H1 (cell line): ENCODE measurements at regions not wholly inside any gene's neighbourhood (a gene's known extent, or its start where the extent isn't known, plus 50 kb on each side); places are given as distances from the start of the nearest gene placed in this dataset.

Source experiments
- CBX5 ChIP-seq: fragments of 300-800, 300-1000 bp; sonication (generic); IDR thresholded peaks from 2 replicates; pipeline ENCODE4 v1.7.1; 2016; ENCODE audit warnings: antibody characterized with exemption, low read length, low read depth
- EP300 ChIP-seq, 2 experiments: IDR thresholded peaks; 1 replicate in 1 of 2; 2 replicates in 1 of 2; pipeline ENCODE4 v1.6.1; 2011 to 2012; ENCODE audit warnings: low read depth in 2 of 2, low read length in 2 of 2, mild to moderate bottlenecking in 2 of 2, borderline replicate concordance in 1 of 2, inconsistent platforms in 1 of 2, moderate library complexity in 1 of 2
- GTF2F1 ChIP-seq: IDR thresholded peaks from 2 replicates; pipeline ENCODE4 v1.6.1; 2012; ENCODE audit warnings: low read depth, low read length, improper control_type of control experiment, borderline replicate concordance
- KDM1A ChIP-seq: fragments of 200-600, 300-600 bp; sonication (generic); IDR thresholded peaks from 2 replicates; pipeline ENCODE4 v1.7.1; 2016; ENCODE audit warnings: mild to moderate bottlenecking, low read length, borderline replicate concordance
- PHF8 ChIP-seq: fragments of 200-600 bp; sonication (generic); conservative IDR thresholded peaks from 2 replicates; pipeline ENCODE4 v1.7.1; 2012; ENCODE audit warnings: low read depth, mild to moderate bottlenecking, inconsistent platforms, low read length, moderate library complexity
- RAD21 ChIP-seq, 2 experiments: IDR thresholded peaks in 1 of 2; conservative IDR thresholded peaks in 1 of 2; 2 replicates each; pipeline ENCODE4 v1.6.1; 2011; ENCODE audit warnings: low read depth in 2 of 2, low read length in 2 of 2, improper control_type of control experiment in 1 of 2, inconsistent platforms in 1 of 2, mild to moderate bottlenecking in 1 of 2, moderate library complexity in 1 of 2
- SP4 ChIP-seq: IDR thresholded peaks from 2 replicates; pipeline ENCODE4 v1.6.1; 2012; ENCODE audit warnings: low read length, inconsistent platforms
- SUZ12 ChIP-seq: fragments of 200-600 bp; sonication (generic); IDR thresholded peaks from 2 replicates; pipeline ENCODE4 v1.6.1; 2012; ENCODE audit warnings: mild to moderate bottlenecking, inconsistent platforms, low read length, moderate library complexity, mixed read lengths
- TAF7 ChIP-seq: optimal IDR thresholded peaks from 2 replicates; pipeline ENCODE3; 2011; ENCODE audit warnings: low read depth, mild to moderate bottlenecking, inconsistent platforms, low read length, moderate library complexity, borderline replicate concordance
- TF ChIP-seq, protein P1 (sequence below): fragments of 300-600 bp; sonication (generic); IDR thresholded peaks from 2 replicates; pipeline ENCODE4 v1.7.1; 2012; ENCODE audit warnings: low read length, moderate library complexity, mild to moderate bottlenecking, inconsistent platforms; ENCODE audit not compliant: insufficient replicate concordance

DNA sequence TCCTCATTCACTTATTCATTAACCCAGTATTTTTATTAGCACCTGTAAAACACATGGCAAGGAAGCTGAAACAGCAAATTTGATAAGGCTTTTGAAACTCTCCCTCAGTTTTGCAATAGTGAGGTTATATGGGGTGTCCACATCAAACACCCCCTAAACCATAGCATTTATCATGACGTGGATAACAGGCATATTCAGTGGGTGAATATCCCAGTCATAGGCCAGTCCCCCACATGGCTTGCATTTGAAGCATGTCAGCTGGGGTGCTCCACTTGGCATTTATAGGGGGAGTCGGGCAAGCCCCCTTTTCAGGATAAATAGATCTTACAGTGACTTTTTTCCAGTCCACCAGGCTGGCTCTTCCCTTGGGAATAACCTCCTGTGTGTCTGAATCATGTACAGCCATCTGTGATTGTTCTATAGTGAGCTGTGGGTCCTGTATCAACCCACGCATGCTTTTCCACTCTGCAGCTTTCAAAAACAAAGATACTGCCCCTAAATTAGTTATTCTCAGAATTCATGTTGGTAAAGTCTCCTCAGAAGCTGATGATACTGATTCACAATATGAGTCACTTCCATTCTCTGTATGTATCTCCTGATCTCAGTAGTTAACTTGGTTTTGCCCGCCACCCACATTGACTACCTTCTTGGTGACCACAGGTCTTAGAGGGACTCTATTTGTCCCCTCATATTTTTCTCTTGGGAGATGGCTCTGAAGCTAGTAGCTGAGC lies 84.4 kb upstream of the SPIN1 start (continued):
- TF ChIP-seq, protein P1, sequence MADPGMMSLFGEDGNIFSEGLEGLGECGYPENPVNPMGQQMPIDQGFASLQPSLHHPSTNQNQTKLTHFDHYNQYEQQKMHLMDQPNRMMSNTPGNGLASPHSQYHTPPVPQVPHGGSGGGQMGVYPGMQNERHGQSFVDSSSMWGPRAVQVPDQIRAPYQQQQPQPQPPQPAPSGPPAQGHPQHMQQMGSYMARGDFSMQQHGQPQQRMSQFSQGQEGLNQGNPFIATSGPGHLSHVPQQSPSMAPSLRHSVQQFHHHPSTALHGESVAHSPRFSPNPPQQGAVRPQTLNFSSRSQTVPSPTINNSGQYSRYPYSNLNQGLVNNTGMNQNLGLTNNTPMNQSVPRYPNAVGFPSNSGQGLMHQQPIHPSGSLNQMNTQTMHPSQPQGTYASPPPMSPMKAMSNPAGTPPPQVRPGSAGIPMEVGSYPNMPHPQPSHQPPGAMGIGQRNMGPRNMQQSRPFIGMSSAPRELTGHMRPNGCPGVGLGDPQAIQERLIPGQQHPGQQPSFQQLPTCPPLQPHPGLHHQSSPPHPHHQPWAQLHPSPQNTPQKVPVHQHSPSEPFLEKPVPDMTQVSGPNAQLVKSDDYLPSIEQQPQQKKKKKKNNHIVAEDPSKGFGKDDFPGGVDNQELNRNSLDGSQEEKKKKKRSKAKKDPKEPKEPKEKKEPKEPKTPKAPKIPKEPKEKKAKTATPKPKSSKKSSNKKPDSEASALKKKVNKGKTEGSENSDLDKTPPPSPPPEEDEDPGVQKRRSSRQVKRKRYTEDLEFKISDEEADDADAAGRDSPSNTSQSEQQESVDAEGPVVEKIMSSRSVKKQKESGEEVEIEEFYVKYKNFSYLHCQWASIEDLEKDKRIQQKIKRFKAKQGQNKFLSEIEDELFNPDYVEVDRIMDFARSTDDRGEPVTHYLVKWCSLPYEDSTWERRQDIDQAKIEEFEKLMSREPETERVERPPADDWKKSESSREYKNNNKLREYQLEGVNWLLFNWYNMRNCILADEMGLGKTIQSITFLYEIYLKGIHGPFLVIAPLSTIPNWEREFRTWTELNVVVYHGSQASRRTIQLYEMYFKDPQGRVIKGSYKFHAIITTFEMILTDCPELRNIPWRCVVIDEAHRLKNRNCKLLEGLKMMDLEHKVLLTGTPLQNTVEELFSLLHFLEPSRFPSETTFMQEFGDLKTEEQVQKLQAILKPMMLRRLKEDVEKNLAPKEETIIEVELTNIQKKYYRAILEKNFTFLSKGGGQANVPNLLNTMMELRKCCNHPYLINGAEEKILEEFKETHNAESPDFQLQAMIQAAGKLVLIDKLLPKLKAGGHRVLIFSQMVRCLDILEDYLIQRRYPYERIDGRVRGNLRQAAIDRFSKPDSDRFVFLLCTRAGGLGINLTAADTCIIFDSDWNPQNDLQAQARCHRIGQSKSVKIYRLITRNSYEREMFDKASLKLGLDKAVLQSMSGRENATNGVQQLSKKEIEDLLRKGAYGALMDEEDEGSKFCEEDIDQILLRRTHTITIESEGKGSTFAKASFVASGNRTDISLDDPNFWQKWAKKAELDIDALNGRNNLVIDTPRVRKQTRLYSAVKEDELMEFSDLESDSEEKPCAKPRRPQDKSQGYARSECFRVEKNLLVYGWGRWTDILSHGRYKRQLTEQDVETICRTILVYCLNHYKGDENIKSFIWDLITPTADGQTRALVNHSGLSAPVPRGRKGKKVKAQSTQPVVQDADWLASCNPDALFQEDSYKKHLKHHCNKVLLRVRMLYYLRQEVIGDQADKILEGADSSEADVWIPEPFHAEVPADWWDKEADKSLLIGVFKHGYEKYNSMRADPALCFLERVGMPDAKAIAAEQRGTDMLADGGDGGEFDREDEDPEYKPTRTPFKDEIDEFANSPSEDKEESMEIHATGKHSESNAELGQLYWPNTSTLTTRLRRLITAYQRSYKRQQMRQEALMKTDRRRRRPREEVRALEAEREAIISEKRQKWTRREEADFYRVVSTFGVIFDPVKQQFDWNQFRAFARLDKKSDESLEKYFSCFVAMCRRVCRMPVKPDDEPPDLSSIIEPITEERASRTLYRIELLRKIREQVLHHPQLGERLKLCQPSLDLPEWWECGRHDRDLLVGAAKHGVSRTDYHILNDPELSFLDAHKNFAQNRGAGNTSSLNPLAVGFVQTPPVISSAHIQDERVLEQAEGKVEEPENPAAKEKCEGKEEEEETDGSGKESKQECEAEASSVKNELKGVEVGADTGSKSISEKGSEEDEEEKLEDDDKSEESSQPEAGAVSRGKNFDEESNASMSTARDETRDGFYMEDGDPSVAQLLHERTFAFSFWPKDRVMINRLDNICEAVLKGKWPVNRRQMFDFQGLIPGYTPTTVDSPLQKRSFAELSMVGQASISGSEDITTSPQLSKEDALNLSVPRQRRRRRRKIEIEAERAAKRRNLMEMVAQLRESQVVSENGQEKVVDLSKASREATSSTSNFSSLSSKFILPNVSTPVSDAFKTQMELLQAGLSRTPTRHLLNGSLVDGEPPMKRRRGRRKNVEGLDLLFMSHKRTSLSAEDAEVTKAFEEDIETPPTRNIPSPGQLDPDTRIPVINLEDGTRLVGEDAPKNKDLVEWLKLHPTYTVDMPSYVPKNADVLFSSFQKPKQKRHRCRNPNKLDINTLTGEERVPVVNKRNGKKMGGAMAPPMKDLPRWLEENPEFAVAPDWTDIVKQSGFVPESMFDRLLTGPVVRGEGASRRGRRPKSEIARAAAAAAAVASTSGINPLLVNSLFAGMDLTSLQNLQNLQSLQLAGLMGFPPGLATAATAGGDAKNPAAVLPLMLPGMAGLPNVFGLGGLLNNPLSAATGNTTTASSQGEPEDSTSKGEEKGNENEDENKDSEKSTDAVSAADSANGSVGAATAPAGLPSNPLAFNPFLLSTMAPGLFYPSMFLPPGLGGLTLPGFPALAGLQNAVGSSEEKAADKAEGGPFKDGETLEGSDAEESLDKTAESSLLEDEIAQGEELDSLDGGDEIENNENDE: no peak
- TF ChIP-seq EP300 (IDR thresholded peaks at IDR 0.05; ENCODE audit: borderline replicate concordance in 1 of 2, low read depth in 2 of 2, low read length in 2 of 2) (no peak), RAD21 (IDR thresholded peaks at IDR 0.05 in 1 of 2, conservative IDR thresholded peaks at IDR 0.05 in 1 of 2; ENCODE audit: low read depth in 2 of 2, low read length in 2 of 2) (no peak), SUZ12 (no peak), PHF8 (no peak), CBX5 (no peak), GTF2F1 (no peak), KDM1A (no peak), SP4 (no peak), TAF7 (no peak)
